ENCODE measurements at regions not wholly inside any gene's neighbourhood (a gene's known extent, or its start where the extent isn't known, plus 50 kb on each side); places are given as distances from the start of the nearest gene placed in this dataset.

GRCh38 chr18:45542043-45542442 lies 73.2 kb upstream of the SLC14A2 start:
- DNase-seq = no peak
- H4K5ac ChIP-seq (ENCODE audit: low read depth, low read length) = no peak overlapping the region
- in situ Hi-C loops (cut with MboI; ENCODE audit: low sequenced_read_pairs) = no loop called here
- WGBS, 2 experiments (ENCODE audit: extremely low coverage in 2 of 2, insufficient read length in 1 of 2) = 88% methylated on average over 4 of the region's 5 CpGs; no CpG with 5 or more reads in 1 of the 2 experiments
- no peak overlapping the region for H2BK15ac ChIP-seq (ENCODE audit: low read depth, low read length)
- H3K4me2 ChIP-seq (ENCODE audit: low read depth, low read length) = no peak overlapping the region
- no peak for ATAC-seq (ENCODE audit: low read depth)
- ChIA-PET POLR2A (ENCODE audit: unreplicated experiment) (no interaction called here), CTCF (interaction anchor here (0.7 kb wide), 1 partner anchor 1539 kb away, joined by 3 read pairs; no protein-coding TSS in a partner anchor)
- no peak overlapping the region for H3K9ac ChIP-seq (ENCODE audit: low read depth, low read length)
- no peaks in the 10 kb centered on the region for H3K9me1 ChIP-seq (ENCODE audit: insufficient read depth, low read length)
- H3K36me3 ChIP-seq (ENCODE audit: control insufficient read depth, insufficient read depth, low read length) = no peaks in the 10 kb centered on the region
- H3K23ac ChIP-seq (ENCODE audit: low read depth, low read length) = no peak overlapping the region
- H3K27ac ChIP-seq (ENCODE audit: insufficient read depth, low read length) = no peak overlapping the region
- H4K20me1 ChIP-seq (ENCODE audit: insufficient read depth, low read length) = no peaks in the 10 kb centered on the region
- no peak overlapping the region for H2BK5ac ChIP-seq (ENCODE audit: low read depth, low read length, poor library complexity, severe bottlenecking)
- no peak overlapping the region for H3K4ac ChIP-seq (ENCODE audit: low read depth, low read length)
- H3K4me3 ChIP-seq (ENCODE audit: insufficient read depth, low read depth, low read length) = no peak overlapping the region
- no peak overlapping the region for H4K8ac ChIP-seq (ENCODE audit: low read depth in 2 of 2, low read length in 2 of 2)
- intact Hi-C loops (cut with micrococcal nuclease) = no loop called here
- H4K91ac ChIP-seq (ENCODE audit: insufficient read depth, low read depth, low read length) = no peak overlapping the region
- no peaks in the 10 kb centered on the region for H3K27me3 ChIP-seq (ENCODE audit: control insufficient read depth, insufficient read depth, low read length)
- no peak for TF ChIP-seq CHD1 (IDR thresholded peaks at IDR 0.05; ENCODE audit: low read depth, low read length)
- no peak for TF ChIP-seq BHLHE40 (IDR thresholded peaks at IDR 0.05; ENCODE audit: low read depth, low read length)
- no peak for TF ChIP-seq MAFK (IDR thresholded peaks at IDR 0.05; ENCODE audit: low read depth, low read length)
- TF ChIP-seq, protein P1, sequence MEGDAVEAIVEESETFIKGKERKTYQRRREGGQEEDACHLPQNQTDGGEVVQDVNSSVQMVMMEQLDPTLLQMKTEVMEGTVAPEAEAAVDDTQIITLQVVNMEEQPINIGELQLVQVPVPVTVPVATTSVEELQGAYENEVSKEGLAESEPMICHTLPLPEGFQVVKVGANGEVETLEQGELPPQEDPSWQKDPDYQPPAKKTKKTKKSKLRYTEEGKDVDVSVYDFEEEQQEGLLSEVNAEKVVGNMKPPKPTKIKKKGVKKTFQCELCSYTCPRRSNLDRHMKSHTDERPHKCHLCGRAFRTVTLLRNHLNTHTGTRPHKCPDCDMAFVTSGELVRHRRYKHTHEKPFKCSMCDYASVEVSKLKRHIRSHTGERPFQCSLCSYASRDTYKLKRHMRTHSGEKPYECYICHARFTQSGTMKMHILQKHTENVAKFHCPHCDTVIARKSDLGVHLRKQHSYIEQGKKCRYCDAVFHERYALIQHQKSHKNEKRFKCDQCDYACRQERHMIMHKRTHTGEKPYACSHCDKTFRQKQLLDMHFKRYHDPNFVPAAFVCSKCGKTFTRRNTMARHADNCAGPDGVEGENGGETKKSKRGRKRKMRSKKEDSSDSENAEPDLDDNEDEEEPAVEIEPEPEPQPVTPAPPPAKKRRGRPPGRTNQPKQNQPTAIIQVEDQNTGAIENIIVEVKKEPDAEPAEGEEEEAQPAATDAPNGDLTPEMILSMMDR (conservative IDR thresholded peaks at IDR 0.05; ENCODE audit: low read depth, low read length) = no peak
- no peak for TF ChIP-seq MAZ (IDR thresholded peaks at IDR 0.05; ENCODE audit: borderline replicate concordance, low read depth, low read length)
- no peak for TF ChIP-seq ELK1 (IDR thresholded peaks at IDR 0.05; ENCODE audit: borderline replicate concordance, low read depth, low read length)
- TF ChIP-seq POLR2A (IDR thresholded peaks at IDR 0.05; ENCODE audit: low read depth, low read length) = no peak
- no peak for TF ChIP-seq RAD21 (IDR thresholded peaks at IDR 0.05; ENCODE audit: low read length)
- TF ChIP-seq FOS (IDR thresholded peaks at IDR 0.05; ENCODE audit: low read depth, low read length) = no peak
- no peak for TF ChIP-seq RCOR1 (IDR thresholded peaks at IDR 0.05; ENCODE audit: insufficient replicate concordance, low read length)
- no peak for TF ChIP-seq CEBPB (IDR thresholded peaks at IDR 0.05; ENCODE audit: low read depth, low read length)
- TF ChIP-seq NFE2L2 (IDR thresholded peaks at IDR 0.05; ENCODE audit: low read depth, low read length) = no peak
- no peak for TF ChIP-seq MXI1 (IDR thresholded peaks at IDR 0.05; ENCODE audit: borderline replicate concordance, low read depth, low read length)
- TF ChIP-seq USF2 (IDR thresholded peaks at IDR 0.05; ENCODE audit: low read depth, low read length) = no peak
- no peak overlapping the region for H3K14ac ChIP-seq (replicated peaks; ENCODE audit: low read depth, low read length)
- H3K79me1 ChIP-seq (ENCODE audit: low read depth in 1 of 2, low read length in 2 of 2) = no peaks in the 10 kb centered on the region
- no peak overlapping the region for H2AK9ac ChIP-seq (replicated peaks; ENCODE audit: low read depth, low read length, poor library complexity)
- dilution Hi-C loops (cut with HindIII; ENCODE audit: low sequenced_read_pairs, unreplicated experiment) = no loop called here
- H2AK5ac ChIP-seq (ENCODE audit: low read depth, low read length) = no peak overlapping the region
- BruUV-seq (replicated peaks) = no TSS peak
- no peak overlapping the region for H3K56ac ChIP-seq (ENCODE audit: extremely low read depth, insufficient read depth, low read length)
- H3K9me3 ChIP-seq (ENCODE audit: control insufficient read depth, insufficient read depth, low read length) = no peaks in the 10 kb centered on the region
- H2BK20ac ChIP-seq (ENCODE audit: low read depth, low read length) = no peak overlapping the region
- no peak overlapping the region for H2BK120ac ChIP-seq (ENCODE audit: low read depth, low read length)
- no peak overlapping the region for H2AFZ ChIP-seq (replicated peaks; ENCODE audit: low read length, poor library complexity)
- H3K4me1 ChIP-seq (ENCODE audit: control insufficient read depth, insufficient read depth, low read length) = no peaks in the 10 kb centered on the region
- H3K18ac ChIP-seq (ENCODE audit: low read depth, low read length) = no peak overlapping the region

All from IMR-90 (cell line).